ENCODE measurements at regions not wholly inside any gene's neighbourhood (a gene's known extent, or its start where the extent isn't known, plus 50 kb on each side); places are given as distances from the start of the nearest gene placed in this dataset.

GRCh38 chr18:54776282-54776977 lies 51.8 kb upstream of the RAB27B start:
- no peak for DNase-seq (ENCODE audit: extremely low spot score)
- peaks cover 0 to 19% (median 15%) of the 10 kb centered on the region in 4 donors for H3K4me1 ChIP-seq
- H3K36me3 ChIP-seq = no peaks in the 10 kb centered on the region
- WGBS = 80% methylated on average over 8 of the region's 8 CpGs
- TF ChIP-seq POLR2A (IDR thresholded peaks at IDR 0.05; ENCODE audit: low read depth) (no peak), EP300 (IDR thresholded peaks at IDR 0.05) (no peak), POLR2AphosphoS5 (IDR thresholded peaks at IDR 0.05) (no peak), CTCF (IDR thresholded peaks at IDR 0.05) (no peak)
- H3K4me3 ChIP-seq = no peak overlapping the region
- intact Hi-C loops (cut with DNase I) = no loop called here
- no peaks in the 10 kb centered on the region for H3K27me3 ChIP-seq
- H3K9me3 ChIP-seq = no peaks in the 10 kb centered on the region
- no peak overlapping the region for H3K27ac ChIP-seq (replicated peaks in 1 of 4)

- Histone ChIP-seq H3K36me3 (no peaks in the 10 kb centered on the region), H3K9me3 (no peaks in the 10 kb centered on the region), H3K27ac (replicated peaks in 1 of 4) (no peak overlapping the region), H3K27me3 (no peaks in the 10 kb centered on the region), H3K4me3 (no peak overlapping the region), H3K4me1 (peaks cover 0 to 19% (median 15%) of the 10 kb centered on the region in 4 donors)
- 100% methylated on average over 1 of the region's 1 CpG for WGBS
- intact Hi-C loops (cut with DNase I) = no loop called here
- TF ChIP-seq CTCF (IDR thresholded peaks at IDR 0.05) (no peak), EP300 (IDR thresholded peaks at IDR 0.05) (no peak), POLR2AphosphoS5 (IDR thresholded peaks at IDR 0.05) (no peak), POLR2A (IDR thresholded peaks at IDR 0.05; ENCODE audit: low read depth) (no peak)
- DNase-seq (ENCODE audit: extremely low spot score) = no peak
These were observed 51.0 kb upstream of the RAB27B start for GRCh38 chr18:54777118-54777791.

GRCh38 chr18:54777989-54778388 lies 50.3 kb upstream of the RAB27B start:
- Histone ChIP-seq H3K4me3 (no peak overlapping the region), H3K4me1 (peaks cover 0 to 19% (median 15%) of the 10 kb centered on the region in 4 donors), H3K36me3 (no peaks in the 10 kb centered on the region), H3K27ac (replicated peaks in 1 of 4) (no peak overlapping the region), H3K27me3 (no peaks in the 10 kb centered on the region), H3K9me3 (no peaks in the 10 kb centered on the region)
- 79% methylated on average over 4 of the region's 4 CpGs for WGBS
- TF ChIP-seq EP300 (IDR thresholded peaks at IDR 0.05) (no peak), POLR2AphosphoS5 (IDR thresholded peaks at IDR 0.05) (no peak), CTCF (IDR thresholded peaks at IDR 0.05) (no peak), POLR2A (IDR thresholded peaks at IDR 0.05; ENCODE audit: low read depth) (no peak)
- DNase-seq (ENCODE audit: extremely low spot score) = no peak
- intact Hi-C loops (cut with DNase I) = no loop called here
